CD4-positive, alpha-beta T cell treated with Interleukin-15 for 4 hours (primary cell): ENCODE measurements at regions not wholly inside any gene's neighbourhood (a gene's known extent, or its start where the extent isn't known, plus 50 kb on each side); places are given as distances from the start of the nearest gene placed in this dataset.

Source experiments
- DNase-seq: peaks from one replicate; pipeline ENCODE4 v3.0.0-alpha.2; 2020; ENCODE audit warnings: low spot score

GRCh38 chr4:180059216-180059881 is 2183.9 kb upstream of the TENM3 start:
- no peak for DNase-seq

- no peak for DNase-seq
Observed at GRCh38 chr4:180060159-180060889, 2182.9 kb upstream of the TENM3 start.

GRCh38 chr4:180081072-180081471 is 2162.1 kb upstream of the TENM3 start:
- no peak for DNase-seq

- DNase-seq, result no peak
Observed at GRCh38 chr4:180084561-180084960, 2158.6 kb upstream of the TENM3 start.

GRCh38 chr4:180086480-180087190 is 2156.6 kb upstream of the TENM3 start:
- no peak for DNase-seq

GRCh38 chr4:180098586-180098985 is 2144.6 kb upstream of the TENM3 start:
- DNase-seq, result no peak

GRCh38 chr4:180099957-180100356 is 2143.2 kb upstream of the TENM3 start:
- DNase-seq, result no peak

GRCh38 chr4:180100433-180101344 is 2142.5 kb upstream of the TENM3 start:
- no peak for DNase-seq

- DNase-seq, result no peak
Observed at GRCh38 chr4:180101348-180102083, 2141.7 kb upstream of the TENM3 start.

GRCh38 chr4:180103794-180104193 is 2139.4 kb upstream of the TENM3 start:
- DNase-seq, result no peak

GRCh38 chr4:180105362-180105761 is 2137.8 kb upstream of the TENM3 start:
- DNase-seq, result no peak

- no peak for DNase-seq
Observed at GRCh38 chr4:180106122-180106521, 2137.1 kb upstream of the TENM3 start.

- DNase-seq, result no peak
Observed at GRCh38 chr4:180106997-180107396, 2136.2 kb upstream of the TENM3 start.

- DNase-seq, result no peak
Observed at GRCh38 chr4:180116840-180117239, 2126.4 kb upstream of the TENM3 start.

- no peak for DNase-seq
Observed at GRCh38 chr4:180120068-180120467, 2123.1 kb upstream of the TENM3 start.

GRCh38 chr4:180134091-180134866 is 2108.9 kb upstream of the TENM3 start:
- DNase-seq, result no peak

- DNase-seq, result no peak
Observed at GRCh38 chr4:180141734-180142133, 2101.5 kb upstream of the TENM3 start.

- no peak for DNase-seq
Observed at GRCh38 chr4:180148737-180149136, 2094.5 kb upstream of the TENM3 start.

- no peak for DNase-seq
Observed at GRCh38 chr4:180150818-180151217, 2092.4 kb upstream of the TENM3 start.

GRCh38 chr4:180152831-180153230 is 2090.4 kb upstream of the TENM3 start:
- no peak for DNase-seq

GRCh38 chr4:180153587-180153986 is 2089.6 kb upstream of the TENM3 start:
- no peak for DNase-seq
